SIG-M5 treated with dmso at 0.1 percent for 504 hours (cell line): ENCODE measurements at regions not wholly inside any gene's neighbourhood (a gene's known extent, or its start where the extent isn't known, plus 50 kb on each side); places are given as distances from the start of the nearest gene placed in this dataset.

Source experiments
- DNase-seq: peaks from one replicate; lab custom pipeline; 2025; ENCODE audit not compliant: unreplicated experiment; lab: John Stamatoyannopoulos, UW

- peak; percentile 43 for DNase-seq
Observed at GRCh38 chr12:31783996-31784645, 55.3 kb upstream of the AMN1 start.

GRCh38 chr12:31783556-31783955 lies 54.7 kb upstream of the AMN1 start:
- no peak for DNase-seq

GRCh38 chr12:31781894-31782540 lies 53.2 kb upstream of the AMN1 start:
- DNase-seq = no peak

GRCh38 chr12:31780096-31780495 lies 51.3 kb upstream of the AMN1 start:
- no peak for DNase-seq

- no peak for DNase-seq
Observed at GRCh38 chr12:31778687-31779086, 49.9 kb upstream of the AMN1 start.
